Hepatocyte (in vitro differentiated cells): ENCODE measurements at regions not wholly inside any gene's neighbourhood (a gene's known extent, or its start where the extent isn't known, plus 50 kb on each side); places are given as distances from the start of the nearest gene placed in this dataset.

Source experiments
- CTCF ChIP-seq: fragments of 200-600 bp; sonication (generic); IDR thresholded peaks from 2 replicates; pipeline ENCODE4 v1.5.1; 2016; ENCODE audit warnings: antibody characterized with exemption, mild to moderate bottlenecking; ENCODE audit not compliant: poor library complexity
- EZH2 ChIP-seq: fragments of 200-600 bp; sonication (generic); IDR thresholded peaks from 2 replicates; pipeline ENCODE4 v1.6.1; 2016; ENCODE audit warnings: antibody characterized with exemption, mild to moderate bottlenecking, borderline replicate concordance
- EZH2phosphoT487 ChIP-seq: fragments of 200-600 bp; sonication (generic); IDR thresholded peaks from one replicate; pipeline ENCODE4 v1.6.1; 2018; ENCODE audit warnings: antibody characterized with exemption, mild to moderate bottlenecking, low read depth, moderate library complexity; ENCODE audit not compliant: unreplicated experiment, severe bottlenecking

DNA sequence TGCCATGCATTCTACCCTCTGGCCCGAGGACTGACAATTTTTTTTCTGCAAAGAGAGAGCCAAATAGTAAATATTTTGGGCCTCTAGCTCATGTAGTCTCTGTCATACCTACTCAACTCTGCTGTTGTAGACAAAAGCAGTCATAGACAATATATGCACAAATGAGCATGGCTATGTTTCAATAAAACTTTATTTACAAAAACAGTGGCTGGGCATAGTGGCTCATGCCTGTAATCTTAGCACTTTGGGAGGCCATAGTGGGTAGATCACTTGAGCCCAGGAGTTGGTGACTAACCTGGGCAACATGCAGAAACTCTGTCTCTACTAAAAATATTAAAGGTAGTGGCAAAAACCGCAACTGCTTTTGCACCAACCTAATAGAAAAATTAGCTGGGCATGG lies 153.7 kb upstream of the BTG1 start:
- no peak for TF ChIP-seq CTCF
- TF ChIP-seq EZH2, result no peak
- no peak for TF ChIP-seq EZH2phosphoT487
